Nephron (organoid): ENCODE measurements at regions not wholly inside any gene's neighbourhood (a gene's known extent, or its start where the extent isn't known, plus 50 kb on each side); places are given as distances from the start of the nearest gene placed in this dataset.

ENCODE experiments used
- H3K27ac Mint-ChIP-seq, 3 experiments: 2 replicates each; pipeline ENCODE4 v1.8.0; 2020; ENCODE audit warnings: mixed read lengths in 3 of 3, mild to moderate bottlenecking in 2 of 3, moderate library complexity in 1 of 3
- H3K27me3 Mint-ChIP-seq: 2 replicates; pipeline ENCODE4 v1.8.0; 2021; ENCODE audit warnings: low read depth, mild to moderate bottlenecking, moderate library complexity, mixed read lengths
- H3K36me3 Mint-ChIP-seq: 2 replicates; pipeline ENCODE4 v1.8.0; 2020; ENCODE audit warnings: low read depth, mixed read lengths
- H3K4me1 Mint-ChIP-seq: 2 replicates; pipeline ENCODE4 v1.8.0; 2020; ENCODE audit warnings: mixed read lengths
- H3K4me3 Mint-ChIP-seq, 3 experiments: 2 replicates each; pipeline ENCODE4 v1.8.0; 2020; ENCODE audit warnings: mild to moderate bottlenecking in 3 of 3, mixed read lengths in 3 of 3, moderate library complexity in 2 of 3
- H3K9me3 Mint-ChIP-seq: 2 replicates; pipeline ENCODE4 v1.8.0; 2020; ENCODE audit warnings: mixed read lengths
- TF ChIP-seq, protein P1 (sequence below), 3 experiments: fragments of 200-600 bp; sonication (generic); IDR thresholded peaks; one replicate each; pipeline ENCODE4 v1.5.0; 2021; ENCODE audit warnings: antibody characterized with exemption in 3 of 3; ENCODE audit not compliant: unreplicated experiment in 3 of 3

DNA sequence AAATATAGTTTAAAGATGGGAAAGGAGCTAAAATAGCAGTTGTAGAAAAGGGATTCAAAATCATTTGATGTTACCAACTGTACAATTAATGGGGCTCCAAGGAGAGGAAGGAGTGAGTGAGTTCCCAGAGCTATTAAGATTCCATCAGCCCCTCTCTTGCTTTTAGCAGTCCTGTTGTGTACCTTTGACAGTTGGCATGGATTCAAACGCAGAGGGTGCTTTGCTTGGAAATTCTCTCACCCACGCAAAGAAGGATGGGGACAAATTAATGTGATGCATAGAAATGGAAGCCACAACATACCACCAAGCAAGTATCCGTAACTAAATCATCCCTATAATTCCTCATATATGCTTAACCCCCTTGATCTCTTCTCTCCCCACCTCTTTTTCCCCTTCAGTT is 461.3 kb downstream of the EBF1 start:
- Mint-ChIP-seq H3K27ac (no peak overlapping the region), H3K9me3 (no peaks in the 10 kb centered on the region), H3K27me3 (no peaks in the 10 kb centered on the region), H3K4me3 (no peak overlapping the region), H3K36me3 (no peaks in the 10 kb centered on the region), H3K4me1 (peaks cover 9% of the 10 kb centered on the region)
- TF ChIP-seq, protein P1, sequence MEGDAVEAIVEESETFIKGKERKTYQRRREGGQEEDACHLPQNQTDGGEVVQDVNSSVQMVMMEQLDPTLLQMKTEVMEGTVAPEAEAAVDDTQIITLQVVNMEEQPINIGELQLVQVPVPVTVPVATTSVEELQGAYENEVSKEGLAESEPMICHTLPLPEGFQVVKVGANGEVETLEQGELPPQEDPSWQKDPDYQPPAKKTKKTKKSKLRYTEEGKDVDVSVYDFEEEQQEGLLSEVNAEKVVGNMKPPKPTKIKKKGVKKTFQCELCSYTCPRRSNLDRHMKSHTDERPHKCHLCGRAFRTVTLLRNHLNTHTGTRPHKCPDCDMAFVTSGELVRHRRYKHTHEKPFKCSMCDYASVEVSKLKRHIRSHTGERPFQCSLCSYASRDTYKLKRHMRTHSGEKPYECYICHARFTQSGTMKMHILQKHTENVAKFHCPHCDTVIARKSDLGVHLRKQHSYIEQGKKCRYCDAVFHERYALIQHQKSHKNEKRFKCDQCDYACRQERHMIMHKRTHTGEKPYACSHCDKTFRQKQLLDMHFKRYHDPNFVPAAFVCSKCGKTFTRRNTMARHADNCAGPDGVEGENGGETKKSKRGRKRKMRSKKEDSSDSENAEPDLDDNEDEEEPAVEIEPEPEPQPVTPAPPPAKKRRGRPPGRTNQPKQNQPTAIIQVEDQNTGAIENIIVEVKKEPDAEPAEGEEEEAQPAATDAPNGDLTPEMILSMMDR (IDR thresholded peaks at IDR 0.05; ENCODE audit: unreplicated experiment in 3 of 3) = no peak

DNA sequence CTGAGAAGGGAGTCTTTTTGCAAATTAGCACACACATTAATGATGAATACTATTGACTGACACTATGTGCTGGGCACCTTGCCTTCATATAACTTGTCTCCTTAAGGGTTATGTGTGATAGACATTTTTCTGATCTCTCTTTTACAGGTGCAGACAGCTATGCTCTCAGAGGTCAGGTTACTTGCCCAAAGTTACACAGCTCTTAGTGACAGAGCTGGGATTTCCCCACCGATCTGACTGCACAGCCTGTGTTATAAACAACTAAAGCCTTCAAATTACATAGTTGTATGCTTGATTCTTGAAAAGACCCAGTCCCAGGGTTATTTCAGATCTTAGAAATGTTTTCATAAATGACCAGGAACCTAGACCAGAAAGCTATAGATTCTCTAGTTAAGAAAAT is 462.7 kb downstream of the EBF1 start:
- Mint-ChIP-seq H3K4me3 (no peak overlapping the region), H3K27me3 (no peaks in the 10 kb centered on the region), H3K36me3 (no peaks in the 10 kb centered on the region), H3K9me3 (no peaks in the 10 kb centered on the region), H3K27ac (no peak overlapping the region), H3K4me1 (peaks cover 9% of the 10 kb centered on the region)
- TF ChIP-seq, protein P1 (IDR thresholded peaks at IDR 0.05; ENCODE audit: unreplicated experiment in 3 of 3) = no peak

DNA sequence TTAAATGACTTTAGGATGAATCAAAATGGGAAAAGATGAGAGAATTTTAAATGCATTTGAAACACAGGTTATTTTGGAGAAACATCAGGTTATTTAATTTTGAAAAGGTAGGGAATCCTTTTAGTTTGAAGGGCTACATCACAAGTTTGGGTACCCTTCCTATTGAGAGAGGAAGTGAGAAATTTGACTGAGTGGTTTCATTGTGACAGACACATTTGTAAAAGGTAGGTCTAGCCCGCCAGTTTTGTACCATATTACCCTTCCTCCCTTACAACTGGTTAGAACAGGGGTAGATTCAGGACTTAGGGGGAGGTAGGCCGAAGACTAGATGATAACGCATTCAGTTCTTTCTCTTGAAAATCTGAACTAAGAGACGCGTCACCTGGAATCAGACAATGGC is 464.2 kb downstream of the EBF1 start:
- TF ChIP-seq, protein P1 (IDR thresholded peaks at IDR 0.05; ENCODE audit: unreplicated experiment in 3 of 3) = no peak
- H3K4me1 Mint-ChIP-seq = peaks cover 9% of the 10 kb centered on the region
- H3K27me3 Mint-ChIP-seq = no peaks in the 10 kb centered on the region
- H3K36me3 Mint-ChIP-seq = no peaks in the 10 kb centered on the region
- H3K9me3 Mint-ChIP-seq = no peaks in the 10 kb centered on the region
- no peak overlapping the region for H3K27ac Mint-ChIP-seq
- H3K4me3 Mint-ChIP-seq = no peak overlapping the region

DNA sequence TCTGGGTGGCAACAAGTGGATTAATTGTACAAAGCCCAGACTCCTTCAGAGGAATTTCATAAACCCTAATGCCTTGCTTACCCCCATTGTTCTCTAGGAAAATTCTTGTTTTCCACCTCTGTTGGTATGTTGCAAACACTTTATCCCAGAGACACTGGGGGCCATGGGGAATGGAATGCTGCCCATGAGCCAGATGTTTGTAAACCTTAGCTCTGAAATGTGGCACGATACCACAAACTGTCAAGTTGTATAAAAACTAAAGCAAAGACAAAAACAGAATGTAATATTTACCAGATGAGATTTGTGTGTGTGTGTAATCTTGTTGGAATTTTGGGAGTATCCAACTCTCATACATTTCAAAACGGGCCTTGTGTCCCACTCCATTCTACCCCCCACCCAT is 465.0 kb downstream of the EBF1 start:
- Mint-ChIP-seq H3K27me3 (no peaks in the 10 kb centered on the region), H3K9me3 (no peaks in the 10 kb centered on the region), H3K36me3 (no peaks in the 10 kb centered on the region), H3K4me3 (no peak overlapping the region), H3K4me1 (peaks cover 9% of the 10 kb centered on the region), H3K27ac (no peak overlapping the region)
- TF ChIP-seq, protein P1 (IDR thresholded peaks at IDR 0.05; ENCODE audit: unreplicated experiment in 3 of 3) = no peak

DNA sequence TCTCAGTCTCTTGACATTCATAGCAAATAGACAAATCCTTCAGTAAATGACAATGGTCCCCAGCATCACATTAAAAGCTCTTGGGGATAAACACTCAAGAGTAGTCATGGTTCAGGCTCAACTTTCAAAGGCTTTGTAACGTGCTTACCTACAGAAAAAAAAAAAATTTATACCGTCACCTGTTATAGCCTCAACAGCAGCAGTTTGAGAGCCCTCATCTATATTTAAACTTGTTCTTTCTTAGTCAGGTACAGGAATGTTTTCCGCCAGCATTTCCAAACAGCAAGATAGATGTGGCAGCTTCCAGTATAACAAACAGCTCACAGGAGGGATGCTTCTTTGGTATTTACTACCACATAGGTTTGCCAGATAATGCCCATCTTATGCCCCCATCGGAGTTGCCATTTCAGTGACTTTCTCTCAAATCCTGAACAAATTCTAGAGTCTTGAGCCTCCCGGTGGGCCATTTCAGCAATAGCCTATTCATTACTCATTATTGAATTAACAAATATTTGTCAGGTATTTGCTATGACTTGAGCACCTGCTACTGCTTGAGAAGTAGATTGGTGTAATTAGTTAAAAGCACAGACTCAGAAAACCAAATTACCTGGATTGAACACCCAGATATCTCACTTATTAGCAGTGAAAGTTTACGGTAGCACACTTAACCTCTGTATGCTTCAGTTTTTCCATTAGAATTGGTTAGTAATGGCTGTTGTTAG is 470.0 kb downstream of the EBF1 start:
- Mint-ChIP-seq H3K27me3 (no peaks in the 10 kb centered on the region), H3K27ac (no peak overlapping the region), H3K36me3 (no peaks in the 10 kb centered on the region), H3K4me3 (no peak overlapping the region), H3K4me1 (no peaks in the 10 kb centered on the region), H3K9me3 (no peaks in the 10 kb centered on the region)
- TF ChIP-seq, protein P1 (IDR thresholded peaks at IDR 0.05; ENCODE audit: unreplicated experiment in 3 of 3) = no peak

DNA sequence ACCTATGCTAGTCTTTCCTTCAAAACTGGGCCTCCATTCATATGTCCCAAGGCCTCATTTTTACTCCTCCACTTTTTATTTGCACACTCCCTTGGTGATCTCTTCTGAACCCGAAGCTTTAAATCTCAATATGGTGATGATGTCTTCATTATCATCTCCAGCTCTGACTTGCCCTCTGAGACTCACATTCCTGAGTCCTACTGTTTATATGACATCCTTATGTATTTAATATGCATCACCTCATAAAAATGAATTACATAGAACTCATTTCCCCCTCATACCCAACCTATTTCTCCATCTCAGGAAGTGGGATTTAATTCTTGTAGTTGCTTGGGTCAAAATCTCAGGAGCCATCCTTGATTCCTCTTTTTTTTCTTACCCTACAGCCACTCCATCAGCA is 473.0 kb downstream of the EBF1 start:
- no peak overlapping the region for H3K27ac Mint-ChIP-seq
- H3K9me3 Mint-ChIP-seq = no peaks in the 10 kb centered on the region
- TF ChIP-seq, protein P1 (IDR thresholded peaks at IDR 0.05; ENCODE audit: unreplicated experiment in 3 of 3) = no peak
- H3K4me1 Mint-ChIP-seq = peaks cover 8% of the 10 kb centered on the region
- no peak overlapping the region for H3K4me3 Mint-ChIP-seq
- H3K36me3 Mint-ChIP-seq = no peaks in the 10 kb centered on the region
- no peaks in the 10 kb centered on the region for H3K27me3 Mint-ChIP-seq
